ENCODE measurements at regions not wholly inside any gene's neighbourhood (a gene's known extent, or its start where the extent isn't known, plus 50 kb on each side); places are given as distances from the start of the nearest gene placed in this dataset.

DNA sequence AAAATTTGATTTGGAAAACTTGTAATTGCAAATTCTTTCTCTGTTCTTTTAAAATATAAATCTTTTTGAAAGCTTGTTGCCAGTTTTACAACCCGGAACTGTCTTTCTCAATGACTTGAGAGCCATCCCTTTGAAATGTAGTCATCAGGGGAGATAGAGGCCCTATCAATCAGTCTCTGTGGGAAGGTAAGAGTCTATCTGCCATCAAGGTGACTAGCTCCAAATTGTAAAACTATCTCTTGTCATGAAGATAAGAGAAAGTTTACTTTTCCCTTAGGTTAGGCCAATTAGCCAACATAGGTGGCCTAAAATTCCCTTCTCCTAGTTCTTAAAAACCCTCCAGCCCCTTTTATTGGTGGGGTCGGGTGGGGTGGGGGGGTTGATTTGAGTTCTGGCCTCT is 469.1 kb upstream of the IRAK1BP1 start:
- no peak for DNase-seq

DNA sequence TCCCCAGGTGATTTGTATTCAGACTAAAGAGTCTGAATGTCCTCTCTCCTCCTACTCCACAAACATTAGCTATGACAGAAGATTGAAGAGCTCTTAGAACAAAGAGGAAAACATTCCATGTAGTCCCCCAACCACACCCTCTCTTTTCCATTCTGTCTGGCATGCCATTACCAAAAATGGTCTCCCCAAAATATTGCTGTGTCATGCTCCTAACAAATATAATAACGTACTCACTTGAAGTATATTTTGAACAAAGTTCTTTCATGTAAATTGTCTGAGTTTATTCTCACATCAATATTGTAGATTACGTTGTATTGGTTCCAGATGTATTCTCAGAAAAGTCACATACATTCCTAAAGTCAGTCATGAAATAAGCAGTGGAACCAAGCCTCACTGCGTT is 467.3 kb upstream of the IRAK1BP1 start:
- no peak for DNase-seq

DNA sequence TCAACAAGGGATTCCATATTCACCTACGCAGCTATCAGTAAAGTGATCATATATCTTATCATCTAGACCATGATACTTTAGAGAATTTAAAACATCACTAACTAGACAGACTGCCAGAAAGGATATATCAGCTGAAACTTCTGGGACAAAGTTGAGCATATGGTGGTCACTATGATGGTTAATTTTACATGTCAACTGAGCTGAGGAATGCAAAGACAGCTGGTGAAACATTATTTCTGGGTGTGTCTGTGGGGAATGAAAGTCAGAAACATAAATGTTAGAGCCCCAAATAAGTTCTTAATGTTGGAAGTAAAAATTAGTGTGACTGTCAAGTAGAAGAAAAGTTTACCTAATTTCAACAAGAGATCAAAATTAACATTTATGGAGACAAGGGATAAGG is 440.0 kb upstream of the IRAK1BP1 start:
- no peak for DNase-seq

DNA sequence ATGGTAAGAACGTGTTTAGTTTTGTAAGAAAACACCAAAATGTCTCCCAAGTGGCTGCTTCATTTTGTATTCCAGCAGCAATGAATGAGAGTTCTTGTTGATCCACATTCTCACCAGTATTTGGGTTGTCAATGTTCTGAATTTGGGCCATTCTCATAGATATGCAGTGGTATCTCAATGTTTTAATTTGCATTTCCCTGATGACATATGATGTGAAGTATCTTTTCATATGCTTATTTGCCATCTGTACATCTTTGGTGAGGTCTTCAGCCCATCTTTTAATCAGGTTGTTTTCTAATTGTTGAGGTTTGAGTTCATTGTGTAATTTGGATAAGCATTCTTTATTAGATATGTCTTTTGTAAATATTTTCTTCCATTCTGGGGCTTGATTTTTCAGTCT is 436.8 kb upstream of the IRAK1BP1 start:
- no peak for DNase-seq

DNA sequence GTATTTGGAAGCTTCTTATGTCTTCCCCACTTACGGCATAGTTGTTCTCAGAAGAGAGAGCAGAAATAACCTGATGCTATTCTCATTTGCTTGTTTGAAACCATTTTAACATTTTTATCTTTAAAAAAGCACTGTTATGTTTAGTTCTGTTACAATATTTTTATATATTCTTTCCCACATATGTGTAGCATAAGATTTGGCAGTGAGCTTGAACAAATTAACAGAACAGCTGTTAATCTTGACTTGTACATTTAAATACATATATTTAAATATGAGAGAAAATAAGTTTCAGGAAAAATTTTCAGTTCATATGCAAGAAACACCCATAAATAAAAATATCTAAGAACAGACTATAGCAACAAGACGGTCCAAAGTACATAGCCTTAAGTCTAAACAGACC is 431.7 kb upstream of the IRAK1BP1 start:
- no peak for DNase-seq

DNA sequence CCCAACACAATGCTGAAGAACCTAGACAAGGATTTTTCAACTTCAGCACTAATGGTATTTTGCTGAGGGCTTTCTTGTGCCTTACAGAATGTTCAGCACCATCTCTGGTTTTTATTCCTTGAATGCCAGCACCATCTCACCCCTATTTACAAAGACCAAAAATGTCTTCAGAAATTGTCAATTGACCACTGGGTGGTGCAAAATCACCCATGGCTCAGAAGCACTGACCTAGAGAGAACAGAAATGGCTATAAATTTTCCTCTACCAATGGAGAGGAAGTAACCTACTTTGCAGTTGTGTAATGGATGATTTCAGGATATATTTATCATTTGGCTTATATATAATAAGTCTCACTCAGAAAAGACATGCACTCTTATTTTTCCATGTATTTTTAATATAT is 431.0 kb upstream of the IRAK1BP1 start:
- no peak for DNase-seq

DNA sequence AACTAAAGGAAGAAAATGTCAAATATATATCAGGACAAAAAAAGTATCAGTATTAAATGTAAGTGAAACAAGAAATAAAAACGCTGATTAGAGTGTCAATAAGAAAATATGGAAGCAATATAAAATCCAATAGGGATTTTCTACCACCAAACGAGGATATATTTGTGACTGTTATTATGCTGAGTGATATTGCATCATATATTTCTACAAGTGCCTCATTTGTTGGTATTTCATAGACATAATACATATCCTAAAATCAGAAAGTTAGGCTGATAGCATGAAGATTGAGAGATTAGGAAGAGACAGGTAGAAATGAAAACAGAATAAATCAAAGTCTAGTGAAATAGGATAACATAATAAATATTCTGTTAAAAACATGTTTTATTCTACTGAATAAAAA is 429.2 kb upstream of the IRAK1BP1 start:
- no peak for DNase-seq

DNA sequence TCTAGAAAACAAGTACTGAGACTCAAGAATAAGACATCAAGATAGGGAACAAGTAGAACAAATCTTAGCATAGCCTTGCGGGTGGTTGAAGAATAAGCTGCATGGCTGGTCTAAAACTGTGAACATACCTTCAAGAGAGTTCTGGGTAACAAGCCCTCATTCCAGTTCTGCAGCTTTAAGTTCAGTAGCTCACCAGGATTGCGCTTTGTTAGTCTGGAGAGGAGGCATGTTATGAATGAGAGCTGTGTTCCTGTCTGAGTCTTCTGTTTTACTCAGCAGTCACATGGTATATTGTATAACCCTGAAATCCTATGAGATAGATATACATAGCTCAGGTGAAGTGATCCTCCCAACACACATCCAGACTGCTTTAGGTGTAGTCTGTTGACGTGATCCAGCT is 406.6 kb upstream of the IRAK1BP1 start:
- DNase-seq = no peak

DNA sequence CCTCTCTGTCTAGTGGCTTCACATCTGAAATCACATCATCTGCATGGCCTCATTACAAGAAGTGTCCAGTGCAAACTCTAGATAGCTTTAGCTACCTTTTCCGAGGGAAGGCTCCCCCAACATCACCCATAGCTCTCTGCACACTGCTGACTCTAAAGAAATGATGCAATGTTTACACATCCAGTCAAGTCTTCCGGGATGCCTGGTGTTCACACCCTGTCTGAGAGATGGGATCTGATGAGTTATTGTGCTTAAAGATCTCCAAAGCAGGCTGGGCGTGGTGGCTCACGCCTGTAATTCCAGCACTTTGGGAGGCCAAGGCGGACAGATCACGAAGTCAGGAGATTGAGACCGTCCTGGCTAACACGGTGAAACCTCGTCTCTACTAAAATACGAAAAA is 404.6 kb upstream of the IRAK1BP1 start:
- DNase-seq = no peak

- DNase-seq = no peak
Measured at GRCh38 chr6:78465059-78465634, 402.2 kb upstream of the IRAK1BP1 start.

- no peak for DNase-seq
Measured at GRCh38 chr6:78476561-78476960, 390.8 kb upstream of the IRAK1BP1 start.

- no peak for DNase-seq
Measured at GRCh38 chr6:78482801-78483552, 384.4 kb upstream of the IRAK1BP1 start.

DNA sequence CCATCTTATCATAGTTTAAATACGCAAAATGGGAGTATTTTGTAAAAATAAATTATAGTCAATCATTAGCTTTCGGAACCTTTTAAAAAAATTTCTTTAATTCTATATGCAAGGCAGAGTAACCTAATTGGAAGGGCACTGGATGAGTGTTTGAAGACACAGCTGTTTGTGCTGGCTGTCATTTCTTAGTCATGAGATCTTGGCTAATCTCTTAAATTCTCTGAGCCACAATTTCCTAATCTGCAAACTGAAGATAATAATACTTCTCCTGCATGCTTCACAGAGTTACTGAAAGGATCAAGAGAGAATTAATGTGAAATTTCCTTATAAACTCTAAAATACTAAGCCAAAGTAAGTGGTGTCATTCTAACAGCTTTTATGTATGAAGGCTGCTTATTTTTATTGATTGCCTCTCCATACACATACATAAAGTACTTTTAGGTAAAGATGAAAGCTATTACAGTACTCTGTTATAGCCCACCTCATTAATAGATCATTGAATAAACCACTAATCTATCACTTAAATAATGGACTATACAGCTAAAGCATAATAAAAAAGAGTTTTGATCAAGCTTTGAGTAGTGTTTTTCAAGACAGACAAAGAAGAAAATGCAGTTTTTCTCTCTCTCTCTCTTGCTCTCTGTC is 383.7 kb upstream of the IRAK1BP1 start:
- DNase-seq = no peak

DNA sequence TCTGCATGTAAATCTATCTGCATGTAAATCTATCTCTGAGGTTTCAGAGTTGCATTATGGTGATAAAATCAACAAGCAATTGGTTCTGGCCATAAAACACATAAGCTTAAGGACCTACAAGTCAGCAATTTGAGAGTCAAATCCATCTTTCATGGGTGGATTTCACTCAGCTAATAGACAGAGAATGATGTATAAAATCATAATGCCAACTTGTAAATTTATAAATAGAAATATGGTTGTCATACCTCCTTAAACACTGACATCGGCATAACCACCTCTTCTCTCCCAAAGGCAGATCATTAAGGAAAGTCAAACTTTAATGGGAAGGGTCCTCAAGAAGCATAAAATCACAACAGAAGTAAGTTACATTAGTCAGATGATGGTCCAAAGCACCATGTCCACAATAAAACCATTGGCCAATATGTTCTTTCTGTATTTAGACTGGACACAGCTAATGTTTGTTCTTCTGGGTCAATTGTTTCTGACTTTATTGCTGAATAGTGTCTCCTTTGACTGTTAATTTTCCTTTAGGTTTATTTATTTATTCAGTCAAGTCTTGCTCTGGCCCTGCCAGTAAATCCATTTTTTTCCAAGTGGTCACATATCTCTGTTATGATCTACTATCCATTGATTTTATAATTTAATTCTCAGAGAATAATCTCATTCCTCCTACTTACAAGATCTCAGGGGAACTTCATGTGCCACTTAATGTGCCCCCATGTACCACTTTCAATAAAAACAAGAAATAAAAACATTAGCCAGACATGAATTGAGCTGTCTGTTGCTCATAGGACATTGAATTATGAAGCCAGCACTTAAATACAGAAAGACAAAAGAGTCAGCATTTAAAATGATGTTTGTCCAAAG is 382.9 kb upstream of the IRAK1BP1 start:
- no peak for DNase-seq

GRCh38 chr6:78487401-78487800 is 379.9 kb upstream of the IRAK1BP1 start:
- no peak for DNase-seq

DNA sequence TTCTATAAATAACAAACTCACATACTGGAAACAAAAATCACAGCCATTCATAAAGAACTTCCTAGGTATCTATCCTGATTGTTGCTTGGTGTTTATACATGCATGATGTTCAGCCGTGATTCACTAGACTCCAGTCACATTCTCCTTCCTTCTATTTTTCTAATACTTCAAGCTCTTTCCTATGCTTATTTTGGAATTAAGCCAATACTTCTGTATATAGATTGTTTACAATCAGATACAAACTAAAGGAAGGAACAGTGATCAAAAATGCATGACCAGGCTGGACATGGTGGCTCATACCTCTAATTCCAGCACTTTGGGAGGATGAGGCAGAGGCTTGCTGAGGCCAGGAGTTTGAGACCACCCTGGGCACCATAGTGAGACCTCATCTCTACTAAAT is 377.5 kb upstream of the IRAK1BP1 start:
- no peak for DNase-seq

DNA sequence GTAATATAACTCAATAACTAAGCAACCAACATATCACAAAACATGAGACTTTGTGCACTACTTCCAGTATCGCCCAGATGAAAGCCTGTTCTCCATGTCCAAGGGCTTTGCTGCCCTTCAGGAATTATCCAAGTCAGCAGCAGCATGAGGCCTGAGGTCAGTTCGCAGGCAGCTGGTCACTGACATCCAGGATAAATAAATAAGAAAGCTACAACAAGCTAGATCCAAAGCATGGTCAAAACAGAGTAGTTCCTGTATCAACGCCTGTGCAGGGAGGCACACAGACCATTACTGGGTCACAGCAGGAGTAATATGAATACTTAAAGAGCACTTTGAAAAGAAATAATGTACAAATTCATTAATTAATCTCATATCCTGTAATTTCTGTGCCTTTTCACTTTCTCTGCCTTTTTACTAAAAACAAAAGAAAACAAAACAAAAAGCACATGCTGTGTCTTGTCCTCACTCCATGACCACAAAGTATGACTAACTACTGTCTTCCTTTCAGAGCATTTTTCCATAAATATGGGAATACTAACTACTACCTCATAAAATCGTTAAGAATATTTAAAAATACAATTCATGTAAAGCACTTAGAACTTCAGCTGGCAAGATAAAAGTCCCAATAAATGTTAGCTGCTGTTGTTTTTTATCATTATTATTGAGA is 374.9 kb upstream of the IRAK1BP1 start:
- DNase-seq = no peak

GRCh38 chr6:78500299-78501089 is 366.9 kb upstream of the IRAK1BP1 start:
- DNase-seq = no peak

GRCh38 chr6:78502386-78502887 is 364.9 kb upstream of the IRAK1BP1 start:
- DNase-seq = no peak

- DNase-seq = no peak
Measured at GRCh38 chr6:78505178-78505577, 362.2 kb upstream of the IRAK1BP1 start.

GRCh38 chr6:78511009-78511408 is 356.3 kb upstream of the IRAK1BP1 start:
- no peak for DNase-seq

GRCh38 chr6:78513856-78514255 is 353.5 kb upstream of the IRAK1BP1 start:
- no peak for DNase-seq
